Neuron (in vitro differentiated cells): ENCODE measurements at regions not wholly inside any gene's neighbourhood (a gene's known extent, or its start where the extent isn't known, plus 50 kb on each side); places are given as distances from the start of the nearest gene placed in this dataset.

Experiments
- H2AFZ ChIP-seq: one replicate; pipeline ENCODE4 v1.6.1; 2013; ENCODE audit warnings: low read depth, mild to moderate bottlenecking, inconsistent platforms, low read length, moderate library complexity
- H3K27me3 ChIP-seq: one replicate; pipeline ENCODE4 v1.6.1; 2013; ENCODE audit warnings: low read length; ENCODE audit not compliant: insufficient read depth
- H3K36me3 ChIP-seq: one replicate; pipeline ENCODE4 v1.6.1; 2013; ENCODE audit warnings: low read length; ENCODE audit not compliant: insufficient read depth
- H3K4me1 ChIP-seq: one replicate; pipeline ENCODE4 v1.6.1; 2013; ENCODE audit warnings: low read length; ENCODE audit not compliant: insufficient read depth
- H3K4me3 ChIP-seq: 2 replicates; pipeline ENCODE4 v1.5.1; 2013; ENCODE audit warnings: mild to moderate bottlenecking, low read length, moderate library complexity
- H3K9me3 ChIP-seq: one replicate; pipeline ENCODE4 v1.6.1; 2013; ENCODE audit warnings: low read length

DNA sequence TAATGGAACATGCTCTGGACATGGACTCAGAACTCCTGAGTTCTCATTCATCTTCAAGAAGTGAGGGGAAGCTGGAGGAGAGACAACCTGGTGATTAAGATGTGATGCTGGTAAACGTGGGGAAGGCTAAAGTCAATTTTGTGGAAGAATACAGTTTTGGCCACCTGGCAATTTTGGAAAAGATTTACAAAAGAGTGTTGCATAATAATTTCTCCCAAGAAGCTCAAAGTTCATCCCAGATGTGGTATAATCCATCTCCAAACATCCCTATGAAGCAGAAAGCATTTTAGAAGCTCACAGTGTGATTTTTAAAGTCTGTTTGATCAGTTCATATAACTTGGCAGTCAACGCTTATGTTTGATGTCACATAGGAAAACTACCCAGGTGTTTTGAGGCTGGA lies 208.7 kb downstream of the LMX1A start:
- H3K9me3 ChIP-seq, result no peaks in the 10 kb centered on the region
- H2AFZ ChIP-seq, result no peak overlapping the region
- no peak overlapping the region for H3K4me3 ChIP-seq
- H3K36me3 ChIP-seq, result no peaks in the 10 kb centered on the region
- H3K27me3 ChIP-seq, result no peaks in the 10 kb centered on the region
- no peaks in the 10 kb centered on the region for H3K4me1 ChIP-seq

DNA sequence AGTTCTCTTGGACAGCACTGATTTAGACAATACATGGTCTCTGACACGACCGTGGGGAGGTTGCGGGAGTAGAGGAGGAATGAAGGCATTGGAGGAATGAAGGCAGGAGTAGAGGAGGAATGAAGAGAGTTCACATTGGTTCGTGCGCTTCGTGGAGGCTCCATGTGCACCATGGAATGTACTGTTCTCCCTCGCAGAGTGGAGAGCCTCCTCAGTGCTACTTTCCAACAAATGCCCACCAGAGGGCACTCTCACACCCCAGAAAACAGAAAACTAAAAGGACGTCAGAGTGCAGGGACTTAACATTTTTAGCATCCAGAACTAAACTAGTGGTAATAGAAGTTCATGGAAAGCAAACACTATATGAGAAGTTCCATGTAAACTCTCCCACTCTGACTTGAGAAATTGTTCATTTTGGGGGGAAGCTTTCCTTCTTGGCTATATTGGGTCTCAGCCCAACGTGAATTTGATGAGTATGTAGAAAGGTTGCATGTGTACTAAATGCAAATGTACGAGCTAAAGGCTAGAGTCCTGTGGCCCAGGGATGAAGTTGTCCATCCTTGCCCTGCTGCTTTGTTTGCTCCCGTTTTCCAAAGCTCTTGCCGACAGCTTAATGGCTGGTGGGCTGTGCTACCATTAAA lies 211.6 kb downstream of the LMX1A start:
- Histone ChIP-seq H3K4me1 (no peaks in the 10 kb centered on the region), H3K27me3 (no peaks in the 10 kb centered on the region)

DNA sequence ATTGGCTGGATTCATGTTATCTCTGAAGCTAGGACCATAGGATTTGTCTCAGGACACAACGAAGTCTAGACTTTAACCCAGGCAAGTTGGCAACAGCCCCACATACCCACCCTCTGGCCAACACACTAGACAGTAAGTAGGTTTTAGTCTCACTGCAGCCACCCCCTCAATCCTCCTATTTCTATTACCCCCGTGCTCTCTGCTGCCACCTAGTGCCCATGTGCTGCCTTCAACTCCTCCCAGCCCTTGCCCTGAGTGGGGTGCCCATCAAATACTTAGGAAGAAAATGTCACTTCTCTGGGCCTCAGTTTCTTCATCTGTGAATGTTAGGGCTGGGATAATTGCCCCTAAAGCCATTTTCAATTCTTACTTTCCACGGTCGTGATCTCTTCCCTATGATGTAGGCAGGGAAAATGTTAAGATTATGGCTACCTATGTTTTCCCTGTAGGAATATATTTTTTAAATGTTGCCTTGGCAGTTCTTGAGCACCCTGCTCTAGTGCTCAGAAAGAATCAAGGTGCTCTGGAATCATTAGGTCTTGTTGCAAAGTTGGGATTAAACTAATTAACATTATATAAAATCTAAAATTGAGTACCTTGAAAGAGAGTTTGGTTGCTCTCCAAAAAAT lies 213.0 kb downstream of the LMX1A start:
- Histone ChIP-seq H3K9me3 (no peaks in the 10 kb centered on the region), H3K27me3 (no peaks in the 10 kb centered on the region), H3K4me3 (no peak overlapping the region), H3K36me3 (no peaks in the 10 kb centered on the region), H2AFZ (no peak overlapping the region), H3K4me1 (no peaks in the 10 kb centered on the region)

More for the DNA sequence above, 211.6 kb downstream of the LMX1A start:
- Histone ChIP-seq H2AFZ (no peak overlapping the region), H3K36me3 (no peaks in the 10 kb centered on the region), H3K4me3 (no peak overlapping the region), H3K9me3 (no peaks in the 10 kb centered on the region)

DNA sequence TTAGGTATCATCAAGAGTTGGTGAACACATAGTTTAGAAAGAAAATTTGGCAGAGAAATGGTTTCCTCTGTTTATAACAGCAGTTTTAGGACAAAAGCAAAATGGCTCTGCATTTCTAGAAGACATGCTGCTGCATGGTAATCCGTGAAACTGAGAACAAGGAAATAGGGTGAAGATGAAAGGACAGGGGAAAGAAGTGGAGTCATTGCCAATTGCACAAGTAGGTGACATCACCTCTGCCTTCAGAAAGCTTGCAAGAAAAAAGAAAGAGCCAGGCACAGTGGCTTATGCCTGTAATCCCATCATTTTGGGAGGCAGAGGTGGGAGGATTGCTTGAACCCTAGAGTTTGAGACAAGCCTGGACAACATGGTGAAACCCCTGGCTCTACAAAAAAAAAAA lies 217.6 kb downstream of the LMX1A start:
- Histone ChIP-seq H3K9me3 (no peaks in the 10 kb centered on the region), H2AFZ (no peak overlapping the region), H3K4me3 (no peak overlapping the region), H3K36me3 (no peaks in the 10 kb centered on the region), H3K4me1 (no peaks in the 10 kb centered on the region), H3K27me3 (no peaks in the 10 kb centered on the region)

DNA sequence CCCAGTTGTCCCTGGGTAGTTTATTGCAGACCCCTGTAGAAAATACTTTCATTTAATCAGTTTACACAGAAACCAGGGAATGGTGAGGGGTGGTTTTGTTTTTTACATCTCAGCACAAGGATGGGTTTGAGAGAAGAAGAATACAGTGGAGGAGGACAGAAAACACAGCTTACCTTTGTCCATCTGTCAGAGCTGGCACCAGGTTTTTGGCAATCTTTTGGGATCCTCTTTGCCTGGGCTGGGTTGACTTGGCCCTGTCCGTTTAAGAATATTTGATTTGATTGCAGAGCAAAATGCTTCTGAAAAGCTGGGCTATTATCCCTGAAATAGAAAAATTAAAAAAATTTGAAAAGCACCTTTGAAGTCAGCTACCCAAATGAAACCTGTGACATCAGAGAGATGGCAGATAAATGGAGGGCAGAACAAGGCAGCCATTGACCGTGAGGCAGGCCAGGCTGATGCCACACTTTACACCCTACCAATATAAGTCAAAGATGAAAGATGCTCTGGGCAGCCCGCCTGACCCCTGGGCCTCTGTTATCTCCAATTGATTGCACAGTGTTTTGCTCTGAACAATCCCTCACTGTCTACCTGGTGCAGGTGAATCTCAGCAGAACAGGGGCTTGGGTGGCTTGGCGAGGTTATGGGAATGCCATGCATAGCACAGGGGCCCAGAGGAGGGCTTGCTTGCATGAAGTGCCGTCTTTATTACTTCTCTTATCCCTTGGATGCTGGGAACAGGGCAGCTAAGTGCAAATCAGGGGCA lies 218.8 kb downstream of the LMX1A start:
- H3K4me3 ChIP-seq, result no peak overlapping the region
- H2AFZ ChIP-seq, result no peak overlapping the region
- H3K9me3 ChIP-seq, result no peaks in the 10 kb centered on the region
- H3K4me1 ChIP-seq, result no peaks in the 10 kb centered on the region
- no peaks in the 10 kb centered on the region for H3K27me3 ChIP-seq
- H3K36me3 ChIP-seq, result no peaks in the 10 kb centered on the region

DNA sequence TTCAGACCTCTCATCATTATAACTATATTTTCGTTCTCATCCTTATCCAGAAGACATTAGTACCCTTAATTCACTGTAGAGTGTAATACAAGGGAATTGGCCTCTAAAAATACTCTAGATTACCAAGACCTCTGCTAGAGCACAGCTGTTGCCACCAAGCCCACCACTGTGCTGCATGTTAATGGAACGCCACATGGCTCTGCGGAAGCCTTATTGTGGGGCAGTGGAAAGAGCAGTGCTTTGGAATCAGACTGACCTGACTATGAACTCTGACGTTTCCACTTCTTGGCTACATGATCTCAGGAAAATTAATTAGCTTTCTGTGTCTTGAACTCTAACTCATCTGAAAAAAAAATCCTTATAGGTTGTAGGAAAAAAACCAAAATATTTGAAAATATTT lies 222.1 kb downstream of the LMX1A start:
- Histone ChIP-seq H3K4me1 (no peaks in the 10 kb centered on the region), H2AFZ (no peak overlapping the region), H3K36me3 (no peaks in the 10 kb centered on the region), H3K9me3 (no peaks in the 10 kb centered on the region), H3K4me3 (no peak overlapping the region), H3K27me3 (no peaks in the 10 kb centered on the region)

DNA sequence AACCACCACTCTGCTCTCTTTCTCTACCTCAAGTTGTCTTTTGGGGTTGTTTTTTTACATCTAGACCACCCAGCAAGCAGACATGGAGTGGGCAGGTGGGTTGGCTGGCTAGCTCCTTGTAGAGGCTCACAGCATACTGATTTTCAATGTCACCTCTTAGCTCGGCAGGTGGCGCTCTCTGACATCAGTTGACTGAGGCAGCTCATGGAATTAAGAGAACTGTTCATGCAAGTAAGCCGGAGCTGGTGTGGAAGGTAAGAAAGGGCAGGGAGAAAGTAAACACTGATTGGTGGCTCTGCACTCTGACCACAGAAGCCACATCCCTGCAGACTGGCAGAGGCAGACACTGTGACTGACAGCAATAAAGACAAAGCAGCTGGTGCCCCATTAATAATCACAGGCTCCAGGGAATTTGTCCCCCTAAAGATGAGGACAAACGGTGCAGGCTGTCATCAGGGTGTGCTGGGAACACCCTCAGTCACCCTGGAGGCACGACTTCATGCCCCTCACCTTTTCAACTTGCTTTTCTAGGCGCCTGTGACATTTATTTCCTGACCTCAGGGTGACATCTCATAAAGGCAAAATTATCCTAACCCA lies 226.8 kb downstream of the LMX1A start:
- Histone ChIP-seq H3K4me1 (no peaks in the 10 kb centered on the region), H3K27me3 (no peaks in the 10 kb centered on the region)

DNA sequence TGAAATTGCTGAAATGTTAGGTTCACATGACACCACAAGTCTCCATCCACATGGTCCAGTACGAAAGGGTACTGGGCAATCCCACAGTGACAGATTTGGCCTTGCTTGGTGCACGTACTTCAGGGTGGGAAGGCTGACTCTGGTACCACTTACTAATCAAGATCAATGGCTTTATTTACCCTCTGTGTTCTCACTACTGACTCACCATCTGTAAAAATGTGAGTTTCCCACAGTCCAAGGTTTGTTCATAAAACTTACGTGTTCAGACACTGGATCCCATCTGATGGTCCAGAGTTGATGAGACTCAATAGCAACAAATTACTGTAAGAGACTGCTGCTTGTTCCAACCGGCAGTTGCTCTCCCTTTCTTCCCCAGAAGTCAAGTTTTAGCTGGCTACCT lies 231.7 kb downstream of the LMX1A start:
- Histone ChIP-seq H3K4me1 (no peaks in the 10 kb centered on the region), H3K36me3 (no peaks in the 10 kb centered on the region), H3K4me3 (no peak overlapping the region), H3K27me3 (peaks cover 2% of the 10 kb centered on the region), H3K9me3 (no peaks in the 10 kb centered on the region), H2AFZ (no peak overlapping the region)

More for the DNA sequence above, 226.8 kb downstream of the LMX1A start:
- Histone ChIP-seq H3K4me3 (no peak overlapping the region), H3K36me3 (no peaks in the 10 kb centered on the region), H3K9me3 (no peaks in the 10 kb centered on the region), H2AFZ (no peak overlapping the region)

DNA sequence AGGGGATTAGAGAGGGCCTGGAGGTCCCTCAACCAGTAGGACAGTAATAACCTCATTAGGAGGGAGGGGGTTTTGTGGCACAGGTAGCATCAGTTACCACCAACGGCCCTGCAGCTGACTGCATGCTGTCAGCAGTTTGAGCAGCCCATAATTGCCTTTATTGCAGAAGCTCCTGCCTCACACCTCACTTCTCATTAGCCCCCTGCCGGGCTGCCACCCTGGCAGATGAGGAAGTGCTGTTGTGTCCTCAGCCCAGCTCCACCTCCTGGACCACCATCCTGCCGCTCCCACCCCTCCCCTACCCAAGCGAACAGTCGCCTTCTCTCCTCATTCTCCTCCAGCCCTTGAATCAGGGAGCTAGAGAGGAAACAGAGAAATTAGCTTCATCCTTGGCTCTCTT lies 237.4 kb downstream of the LMX1A start:
- Histone ChIP-seq H2AFZ (no peak overlapping the region), H3K27me3 (peaks cover 33% of the 10 kb centered on the region), H3K4me1 (no peaks in the 10 kb centered on the region), H3K4me3 (no peak overlapping the region), H3K9me3 (no peaks in the 10 kb centered on the region), H3K36me3 (no peaks in the 10 kb centered on the region)

DNA sequence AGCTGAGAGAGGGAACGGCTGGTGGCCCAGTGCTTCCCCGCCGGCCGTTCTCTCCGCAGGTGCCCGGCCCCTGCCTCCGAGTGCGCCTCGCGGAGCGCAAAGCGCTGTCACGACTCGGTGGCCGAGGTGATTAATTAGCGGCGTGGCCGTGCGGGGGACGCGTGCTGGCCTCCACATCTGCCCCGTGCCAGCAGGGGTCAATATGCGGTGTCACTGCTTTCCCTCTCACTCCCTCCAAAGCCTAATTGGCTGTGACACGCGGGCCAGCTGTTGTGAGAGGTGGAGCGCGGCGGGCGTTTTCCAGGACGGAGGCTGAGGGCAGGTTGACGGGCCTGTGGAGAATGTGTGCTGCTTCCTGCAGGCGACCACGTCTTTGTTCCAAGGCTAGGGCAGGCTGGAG lies 239.0 kb downstream of the LMX1A start:
- H3K4me3 ChIP-seq, result no peak overlapping the region
- H2AFZ ChIP-seq, result no peak overlapping the region
- H3K36me3 ChIP-seq, result no peaks in the 10 kb centered on the region
- H3K27me3 ChIP-seq, result peaks cover 35% of the 10 kb centered on the region
- H3K9me3 ChIP-seq, result no peaks in the 10 kb centered on the region
- H3K4me1 ChIP-seq, result no peaks in the 10 kb centered on the region

DNA sequence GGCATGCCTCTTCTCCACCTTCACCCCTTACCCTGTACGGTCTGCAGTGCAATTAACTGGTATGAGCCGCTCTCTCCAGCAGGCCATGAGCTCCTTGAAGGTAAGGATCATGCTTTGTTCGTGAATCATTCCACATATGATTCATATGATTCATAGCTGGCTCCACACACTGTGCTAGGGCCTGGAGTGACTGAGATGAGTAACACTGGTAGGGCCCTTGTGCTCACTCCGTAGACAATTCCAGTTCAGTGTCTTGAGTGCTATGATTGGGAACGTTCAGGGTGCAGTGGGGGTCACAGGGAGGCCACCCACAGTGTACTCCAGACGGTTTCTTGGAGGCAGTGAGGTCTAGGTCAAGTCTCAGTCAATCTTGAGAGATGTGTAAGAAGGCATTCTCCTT lies 239.8 kb downstream of the LMX1A start:
- H3K9me3 ChIP-seq, result no peaks in the 10 kb centered on the region
- H3K36me3 ChIP-seq, result no peaks in the 10 kb centered on the region
- H2AFZ ChIP-seq, result no peak overlapping the region
- no peaks in the 10 kb centered on the region for H3K4me1 ChIP-seq
- no peak overlapping the region for H3K4me3 ChIP-seq
- peaks cover 35% of the 10 kb centered on the region for H3K27me3 ChIP-seq

DNA sequence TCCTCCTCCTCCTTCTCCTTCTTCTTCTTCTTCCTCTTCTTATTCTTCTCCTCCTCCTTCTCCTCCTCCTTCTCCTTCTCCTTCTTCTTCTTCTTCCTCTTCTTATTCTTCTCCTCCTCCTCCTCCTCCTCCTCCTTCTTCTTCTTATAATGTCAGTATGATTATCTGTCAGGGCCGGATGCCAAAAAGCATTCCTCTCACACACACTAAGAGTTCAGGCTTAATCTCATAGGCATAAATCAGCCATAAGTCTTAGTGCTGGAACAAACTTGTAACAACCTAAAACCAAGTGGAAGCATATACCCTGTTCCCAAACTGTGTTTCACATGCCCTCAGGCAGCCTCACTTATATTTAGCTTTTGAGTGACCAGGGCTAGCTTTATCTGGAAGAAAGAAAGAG lies 240.3 kb downstream of the LMX1A start:
- Histone ChIP-seq H3K36me3 (no peaks in the 10 kb centered on the region), H2AFZ (no peak overlapping the region), H3K27me3 (peaks cover 35% of the 10 kb centered on the region), H3K4me3 (no peak overlapping the region), H3K9me3 (no peaks in the 10 kb centered on the region), H3K4me1 (no peaks in the 10 kb centered on the region)

DNA sequence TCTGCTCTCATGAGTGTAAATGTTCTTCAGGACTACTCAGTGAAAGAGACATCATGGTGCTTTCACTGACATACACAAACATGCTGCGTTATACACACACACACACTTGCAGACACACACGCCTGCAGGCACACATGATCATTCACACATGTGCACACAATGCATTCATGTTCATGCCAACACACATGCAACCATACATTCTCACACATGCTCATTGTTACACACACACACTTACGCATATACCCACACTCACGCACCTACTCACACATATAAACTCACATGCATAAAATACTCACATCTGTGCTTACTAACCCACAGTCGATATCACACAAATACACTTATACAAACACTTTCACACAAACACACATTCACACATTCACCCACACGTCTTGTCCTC lies 241.6 kb downstream of the LMX1A start:
- no peak overlapping the region for H3K4me3 ChIP-seq
- no peaks in the 10 kb centered on the region for H3K36me3 ChIP-seq
- no peaks in the 10 kb centered on the region for H3K9me3 ChIP-seq
- H2AFZ ChIP-seq, result no peak overlapping the region
- peaks cover 34% of the 10 kb centered on the region for H3K27me3 ChIP-seq
- no peaks in the 10 kb centered on the region for H3K4me1 ChIP-seq
